ENCODE measurements at regions not wholly inside any gene's neighbourhood (a gene's known extent, or its start where the extent isn't known, plus 50 kb on each side); places are given as distances from the start of the nearest gene placed in this dataset.

DNA sequence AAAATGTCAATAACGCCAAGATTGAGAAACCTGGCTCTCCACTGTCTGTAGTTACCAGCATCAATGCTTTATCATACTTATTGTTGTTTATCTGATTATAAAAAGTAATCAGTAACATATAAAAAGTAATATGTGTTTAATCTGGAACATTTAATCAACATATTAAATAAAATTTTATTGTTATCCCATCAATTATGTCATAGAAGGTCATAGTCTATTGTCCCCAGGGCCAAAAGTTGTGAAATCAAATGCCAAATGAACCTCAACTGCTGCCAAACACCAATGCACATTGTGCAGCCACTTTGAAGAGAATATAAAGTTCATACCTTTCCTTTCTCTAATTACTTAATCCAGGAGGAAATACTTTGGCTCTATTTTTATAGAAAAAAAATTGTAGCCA lies 106.6 kb downstream of the EOMES start:
- Histone ChIP-seq H4K91ac (replicated peaks; ENCODE audit: insufficient read length, low read length) (no peak overlapping the region), H2BK20ac (ENCODE audit: low read length) (no peak overlapping the region), H2AK5ac (ENCODE audit: low read depth, low read length) (no peak overlapping the region), H3K79me1 (ENCODE audit: low read depth, low read length) (no peaks in the 10 kb centered on the region), H3K4me1 (replicated peaks in 1 of 4; ENCODE audit: control insufficient read depth in 3 of 4, insufficient read depth in 4 of 4, low read length in 3 of 4) (peaks cover 0 to 3% (median 0%) of the 10 kb centered on the region in 4 experiments; a peak in 1 of 7 replicates), H2BK5ac (ENCODE audit: low read depth, low read length) (no peak overlapping the region), H3K23me2 (ENCODE audit: low read depth, low read length) (no peaks in the 10 kb centered on the region), H2AFZ (ENCODE audit: low read length) (no peak overlapping the region), H3K79me2 (ENCODE audit: control insufficient read depth in 1 of 2, insufficient read depth in 2 of 2, low read length in 2 of 2) (no peaks in the 10 kb centered on the region), H3K56ac (replicated peaks; ENCODE audit: insufficient read length, low read depth, low read length) (no peak overlapping the region), H3K14ac (ENCODE audit: insufficient read length) (no peak overlapping the region), H3K23ac (ENCODE audit: insufficient read length) (no peak overlapping the region), H3K27ac (ENCODE audit: low read depth, low read length) (no peak overlapping the region), H2BK15ac (ENCODE audit: low read length) (no peak overlapping the region), H4K8ac (ENCODE audit: extremely low read depth, insufficient read depth, low read length) (no peak overlapping the region), H3K27me3 (replicated peaks in 1 of 4; ENCODE audit: control insufficient read depth in 3 of 4, extremely low read depth in 1 of 4, insufficient read depth in 3 of 4, low read length in 3 of 4) (no peaks in the 10 kb centered on the region), H3K9me3 (ENCODE audit: insufficient read depth in 2 of 2, low read depth in 1 of 2, low read length in 1 of 2) (no peaks in the 10 kb centered on the region), H3K4me3 (ENCODE audit: extremely low read depth in 1 of 4, insufficient read depth in 2 of 4, low read depth in 3 of 4, low read length in 4 of 4) (no peak overlapping the region), H3K9ac (replicated peaks in 1 of 4; ENCODE audit: extremely low read depth in 1 of 4, low read depth in 3 of 4, low read length in 3 of 4) (no peak overlapping the region), H2BK12ac (ENCODE audit: low read depth, low read length) (no peak overlapping the region), H3K36me3 (ENCODE audit: control insufficient read depth in 2 of 4, insufficient read depth in 4 of 4, low read length in 3 of 4) (no peaks in the 10 kb centered on the region), H4K5ac (ENCODE audit: insufficient read length, low read depth, low read length) (no peak overlapping the region), H2BK120ac (replicated peaks; ENCODE audit: low read depth, low read length) (no peak overlapping the region), H3K4ac (replicated peaks; ENCODE audit: insufficient read length, low read depth, low read length) (no peak overlapping the region), H4K20me1 (replicated peaks in 1 of 2; ENCODE audit: control insufficient read depth in 1 of 2, insufficient read depth in 2 of 2, low read length in 2 of 2) (no peaks in the 10 kb centered on the region), H3K18ac (ENCODE audit: extremely low read depth, low read length) (no peak overlapping the region), H3K4me2 (ENCODE audit: insufficient read depth in 1 of 2, low read depth in 2 of 2, low read length in 2 of 2) (no peak overlapping the region)
- no peak for FAIRE-seq
- 95% methylated on average over 1 of the region's 1 CpG; no CpG with 5 or more reads in 1 of the 2 experiments for WGBS, 2 experiments (ENCODE audit: extremely low coverage in 1 of 2, insufficient coverage in 1 of 2, insufficient read length in 1 of 2, insufficient replicate concordance in 2 of 2, low coverage in 1 of 2, low lambda C conversion rate in 2 of 2, missing lambda C conversion rate in 1 of 2)
- DNase-seq (ENCODE audit: low read depth in 1 of 2, low spot score in 2 of 2) = no peak
- ChIA-PET CTCF (ENCODE audit: partially characterized antibody) (interaction anchor here (1.0 to 5.8 kb wide), 3 partner anchors 9 to 65 kb away, joined by 3 to 34 read pairs (median 4); no protein-coding TSS in a partner anchor), POLR2A (ENCODE audit: partially characterized antibody) (no interaction called here)
- no peak for TF ChIP-seq SIX5 (IDR thresholded peaks at IDR 0.05; ENCODE audit: low read depth, low read length)
- TF ChIP-seq, protein P1, sequence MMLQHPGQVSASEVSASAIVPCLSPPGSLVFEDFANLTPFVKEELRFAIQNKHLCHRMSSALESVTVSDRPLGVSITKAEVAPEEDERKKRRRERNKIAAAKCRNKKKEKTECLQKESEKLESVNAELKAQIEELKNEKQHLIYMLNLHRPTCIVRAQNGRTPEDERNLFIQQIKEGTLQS (IDR thresholded peaks at IDR 0.05; ENCODE audit: insufficient read depth, low read depth, low read length) = no peak
- no peak for TF ChIP-seq NANOG (IDR thresholded peaks at IDR 0.05; ENCODE audit: insufficient read depth, low read depth, low read length, poor library complexity, severe bottlenecking)
- no peak for TF ChIP-seq EP300 (IDR thresholded peaks at IDR 0.05; ENCODE audit: borderline replicate concordance in 1 of 2, low read depth in 2 of 2, low read length in 2 of 2)
- no peak for TF ChIP-seq KDM5A (IDR thresholded peaks at IDR 0.05; ENCODE audit: low read length)
- no peak for TF ChIP-seq GABPA (IDR thresholded peaks at IDR 0.05; ENCODE audit: borderline replicate concordance, insufficient read depth, low read length)
- TF ChIP-seq TEAD4 (IDR thresholded peaks at IDR 0.05; ENCODE audit: low read depth, low read length) = no peak
- no peak for TF ChIP-seq CREB1 (IDR thresholded peaks at IDR 0.05)
- TF ChIP-seq KDM1A (IDR thresholded peaks at IDR 0.05; ENCODE audit: borderline replicate concordance, low read length) = no peak

All from H1 (cell line).